ENCODE measurements at regions not wholly inside any gene's neighbourhood (a gene's known extent, or its start where the extent isn't known, plus 50 kb on each side); places are given as distances from the start of the nearest gene placed in this dataset.

GRCh38 chr5:30384171-30384570, 809.3 kb upstream of the CDH6 start:
- TF ChIP-seq, protein P1, sequence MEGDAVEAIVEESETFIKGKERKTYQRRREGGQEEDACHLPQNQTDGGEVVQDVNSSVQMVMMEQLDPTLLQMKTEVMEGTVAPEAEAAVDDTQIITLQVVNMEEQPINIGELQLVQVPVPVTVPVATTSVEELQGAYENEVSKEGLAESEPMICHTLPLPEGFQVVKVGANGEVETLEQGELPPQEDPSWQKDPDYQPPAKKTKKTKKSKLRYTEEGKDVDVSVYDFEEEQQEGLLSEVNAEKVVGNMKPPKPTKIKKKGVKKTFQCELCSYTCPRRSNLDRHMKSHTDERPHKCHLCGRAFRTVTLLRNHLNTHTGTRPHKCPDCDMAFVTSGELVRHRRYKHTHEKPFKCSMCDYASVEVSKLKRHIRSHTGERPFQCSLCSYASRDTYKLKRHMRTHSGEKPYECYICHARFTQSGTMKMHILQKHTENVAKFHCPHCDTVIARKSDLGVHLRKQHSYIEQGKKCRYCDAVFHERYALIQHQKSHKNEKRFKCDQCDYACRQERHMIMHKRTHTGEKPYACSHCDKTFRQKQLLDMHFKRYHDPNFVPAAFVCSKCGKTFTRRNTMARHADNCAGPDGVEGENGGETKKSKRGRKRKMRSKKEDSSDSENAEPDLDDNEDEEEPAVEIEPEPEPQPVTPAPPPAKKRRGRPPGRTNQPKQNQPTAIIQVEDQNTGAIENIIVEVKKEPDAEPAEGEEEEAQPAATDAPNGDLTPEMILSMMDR (IDR thresholded peaks at IDR 0.05; ENCODE audit: extremely low read depth in 1 of 2, insufficient read depth in 1 of 2, low read depth in 1 of 2, low read length in 2 of 2) = no peak
- TF ChIP-seq MYC (IDR thresholded peaks at IDR 0.05; ENCODE audit: low read depth, low read length) = no peak
- no peak for TF ChIP-seq POLR2A (IDR thresholded peaks at IDR 0.05; ENCODE audit: low read depth, low read length)
- no peak for TF ChIP-seq POLR2AphosphoS5 (IDR thresholded peaks at IDR 0.05; ENCODE audit: insufficient read depth, low read depth, low read length)
- no peak for TF ChIP-seq EZH2 (IDR thresholded peaks at IDR 0.05; ENCODE audit: borderline replicate concordance, low read depth, low read length, severe bottlenecking)
- TF ChIP-seq, protein P2, sequence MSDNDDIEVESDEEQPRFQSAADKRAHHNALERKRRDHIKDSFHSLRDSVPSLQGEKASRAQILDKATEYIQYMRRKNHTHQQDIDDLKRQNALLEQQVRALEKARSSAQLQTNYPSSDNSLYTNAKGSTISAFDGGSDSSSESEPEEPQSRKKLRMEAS (IDR thresholded peaks at IDR 0.05; ENCODE audit: insufficient read depth, insufficient read length) = no peak
- no peak for TF ChIP-seq JUN (IDR thresholded peaks at IDR 0.05; ENCODE audit: borderline replicate concordance, insufficient read depth, insufficient read length, low read depth)

Data from endothelial cell of umbilical vein (primary cell).